Ectodermal cell (in vitro differentiated cells): ENCODE measurements at regions not wholly inside any gene's neighbourhood (a gene's known extent, or its start where the extent isn't known, plus 50 kb on each side); places are given as distances from the start of the nearest gene placed in this dataset.

ENCODE experiments used
- H3K27ac ChIP-seq: 2 replicates; pipeline ENCODE4 v1.7.0; 2013; ENCODE audit warnings: mild to moderate bottlenecking, low read depth, low read length; ENCODE audit not compliant: insufficient read depth, poor library complexity, severe bottlenecking
- H3K27me3 ChIP-seq: 2 replicates; pipeline ENCODE4 v1.7.0; 2013; ENCODE audit warnings: mild to moderate bottlenecking, low read length; ENCODE audit not compliant: insufficient read depth, control insufficient read depth, poor library complexity, severe bottlenecking
- H3K36me3 ChIP-seq: one replicate; pipeline ENCODE4 v1.7.0; 2013; ENCODE audit warnings: low read length; ENCODE audit not compliant: control insufficient read depth, insufficient read depth
- H3K4me1 ChIP-seq: one replicate; pipeline ENCODE4 v1.7.0; 2013; ENCODE audit warnings: low read length; ENCODE audit not compliant: control insufficient read depth, insufficient read depth
- H3K4me3 ChIP-seq: 2 replicates; pipeline ENCODE4 v1.7.0; 2013; ENCODE audit warnings: low read depth, low read length, control low read depth; ENCODE audit not compliant: insufficient read depth
- H3K9me3 ChIP-seq: 2 replicates; pipeline ENCODE4 v1.7.0; 2013; ENCODE audit warnings: mild to moderate bottlenecking, low read length, moderate library complexity; ENCODE audit not compliant: control insufficient read depth
- whole genome bisulfite sequencing, 2 experiments: methylation state at CpG; one replicate each; pipeline ENCODE4 v1.1.7; 2013; ENCODE audit warnings: missing lambda C conversion rate in 2 of 2; 5-methylcytosine and 5-hydroxymethylcytosine counted together

DNA sequence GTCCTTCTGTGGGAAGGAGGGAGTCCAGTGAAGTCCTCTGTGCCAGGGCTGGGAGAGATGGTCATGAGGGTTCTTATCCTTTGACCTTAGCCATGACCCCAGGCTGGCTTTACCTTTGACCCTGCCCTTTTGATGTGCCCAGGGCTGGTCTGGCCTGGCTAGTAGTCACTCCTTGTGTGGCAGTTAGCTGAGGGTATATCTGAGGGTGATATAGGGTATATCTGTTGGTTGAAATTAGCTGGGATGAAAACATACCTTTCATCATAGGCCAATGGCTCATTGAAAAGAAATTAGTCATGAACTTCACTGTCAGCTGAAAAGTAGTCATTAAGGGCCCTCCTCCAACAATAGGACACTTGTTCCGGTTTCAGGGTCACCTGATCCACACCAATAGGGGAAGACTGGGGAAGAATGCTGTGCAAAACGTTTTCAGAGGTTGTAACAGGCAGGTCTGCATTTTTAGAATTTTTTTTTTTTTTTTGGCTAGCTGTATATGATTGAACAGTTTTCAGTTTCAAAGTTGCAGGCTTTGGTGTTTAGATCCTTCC lies 74.6 kb upstream of the STOX2 start:
- Histone ChIP-seq H3K27me3 (no peaks in the 10 kb centered on the region), H3K27ac (no peak overlapping the region), H3K36me3 (no peaks in the 10 kb centered on the region), H3K4me3 (no peak overlapping the region), H3K4me1 (no peaks in the 10 kb centered on the region), H3K9me3 (no peaks in the 10 kb centered on the region)
- WGBS, 2 experiments = 82 to 83% methylated on average over 2 of the region's 2 CpGs

DNA sequence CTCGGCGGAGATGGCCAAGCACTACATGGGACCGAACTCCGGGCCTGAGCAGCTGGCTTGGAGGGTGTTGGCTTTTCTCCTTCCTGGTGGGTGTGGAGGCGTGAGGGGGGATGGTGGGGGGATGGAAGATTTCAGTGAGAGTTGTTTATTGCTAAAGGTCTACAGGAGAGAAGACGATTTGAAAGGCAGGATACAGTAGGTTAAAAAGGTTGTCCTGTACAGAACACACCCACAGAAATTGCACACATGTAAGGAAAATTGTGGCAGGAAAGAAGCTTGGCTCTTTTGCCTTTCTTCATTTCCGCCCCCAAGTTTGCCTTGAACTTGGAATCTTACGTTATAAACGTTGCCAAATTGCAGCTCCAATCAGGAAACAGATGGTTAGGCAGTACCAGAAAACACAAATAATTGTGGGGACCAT lies 74.1 kb upstream of the STOX2 start:
- H3K36me3 ChIP-seq = no peaks in the 10 kb centered on the region
- no peaks in the 10 kb centered on the region for H3K27me3 ChIP-seq
- no peak overlapping the region for H3K4me3 ChIP-seq
- no peaks in the 10 kb centered on the region for H3K9me3 ChIP-seq
- H3K27ac ChIP-seq = no peak overlapping the region
- WGBS, 2 experiments = 85 to 87% methylated on average over 8 to 9 of the region's 9 CpGs
- no peaks in the 10 kb centered on the region for H3K4me1 ChIP-seq

DNA sequence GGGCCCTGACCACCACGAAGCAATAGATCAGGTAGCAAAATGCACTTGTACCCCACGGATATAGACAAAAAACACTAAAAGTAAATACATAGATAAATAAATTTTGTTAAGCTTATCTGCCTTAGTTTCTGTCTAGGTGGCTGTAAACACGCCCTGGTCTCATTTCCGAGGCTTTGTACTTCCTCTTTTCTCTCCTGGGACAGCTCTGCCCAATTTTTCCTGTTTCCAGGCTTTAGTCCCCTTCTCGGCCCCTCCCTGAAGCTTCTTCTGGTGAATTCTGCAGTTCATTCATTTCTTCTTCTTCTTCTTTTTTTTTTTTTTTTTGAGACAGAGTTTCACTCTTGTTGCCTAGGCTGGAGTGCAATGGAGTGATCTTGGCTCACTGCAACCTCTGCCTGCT lies 73.4 kb upstream of the STOX2 start:
- no peaks in the 10 kb centered on the region for H3K4me1 ChIP-seq
- no peaks in the 10 kb centered on the region for H3K36me3 ChIP-seq
- H3K27me3 ChIP-seq = no peaks in the 10 kb centered on the region
- whole genome bisulfite sequencing, 2 experiments = 95 to 96% methylated on average over 4 to 5 of the region's 5 CpGs
- no peak overlapping the region for H3K27ac ChIP-seq
- no peaks in the 10 kb centered on the region for H3K9me3 ChIP-seq
- no peak overlapping the region for H3K4me3 ChIP-seq

DNA sequence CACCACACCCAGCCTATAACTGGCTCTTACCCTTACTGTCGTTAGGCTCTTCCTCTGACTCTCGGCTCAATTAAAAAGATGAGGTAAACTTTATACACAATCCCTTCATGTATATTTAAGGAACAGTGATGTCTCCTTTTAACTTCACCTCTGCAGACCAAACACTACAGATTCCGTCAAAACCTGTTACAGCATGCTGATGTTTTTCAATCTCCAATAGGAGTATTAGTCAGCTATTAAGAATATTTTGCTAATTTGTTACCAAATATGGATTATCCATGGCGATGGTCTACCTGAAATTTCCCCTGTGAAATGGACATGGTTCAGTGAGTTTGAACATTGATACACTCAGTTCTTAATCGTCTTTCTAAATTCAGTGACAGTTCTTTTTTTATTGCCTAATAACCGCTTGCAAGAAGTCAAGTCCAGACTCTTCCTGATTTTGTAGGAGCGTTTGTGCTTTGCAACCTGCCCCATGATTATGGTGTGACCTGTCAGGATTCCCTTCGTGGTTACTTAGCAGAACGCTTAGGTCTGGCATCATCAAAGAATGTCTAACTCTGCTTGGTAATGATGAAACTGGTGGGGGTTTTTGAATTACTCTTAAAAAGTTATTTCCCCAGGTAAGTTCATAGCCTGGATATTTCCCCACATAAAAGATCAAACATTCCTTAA lies 72.2 kb upstream of the STOX2 start:
- no peaks in the 10 kb centered on the region for H3K27me3 ChIP-seq
- no peaks in the 10 kb centered on the region for H3K9me3 ChIP-seq
- H3K36me3 ChIP-seq = no peaks in the 10 kb centered on the region
- no peaks in the 10 kb centered on the region for H3K4me1 ChIP-seq
- H3K27ac ChIP-seq = no peak overlapping the region
- 93 to 96% methylated on average over 9 of the region's 9 CpGs for WGBS, 2 experiments
- H3K4me3 ChIP-seq = no peak overlapping the region

DNA sequence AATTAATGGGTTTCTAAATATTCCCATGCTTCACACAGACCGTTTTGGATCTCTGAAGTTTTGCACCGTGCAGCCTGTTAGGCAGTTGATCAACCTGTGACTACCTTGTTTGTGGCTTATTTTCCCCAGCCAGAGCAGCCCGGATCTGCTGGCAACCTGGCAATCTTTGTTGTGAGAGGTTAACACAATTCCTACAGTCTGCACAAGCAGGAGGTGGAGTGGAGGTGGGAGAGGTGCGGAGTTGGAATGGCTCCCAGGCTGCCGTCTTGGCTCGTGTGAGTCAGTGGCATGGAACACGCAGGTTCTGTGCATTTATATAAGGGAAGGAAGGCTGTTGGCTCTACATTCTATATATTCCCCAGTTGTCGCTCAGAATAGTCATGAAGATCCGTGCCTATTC lies 70.9 kb upstream of the STOX2 start:
- no peak overlapping the region for H3K27ac ChIP-seq
- H3K36me3 ChIP-seq = no peaks in the 10 kb centered on the region
- no peaks in the 10 kb centered on the region for H3K27me3 ChIP-seq
- no peaks in the 10 kb centered on the region for H3K4me1 ChIP-seq
- no peaks in the 10 kb centered on the region for H3K9me3 ChIP-seq
- no peak overlapping the region for H3K4me3 ChIP-seq
- 92 to 94% methylated on average over 8 to 9 of the region's 9 CpGs for WGBS, 2 experiments

DNA sequence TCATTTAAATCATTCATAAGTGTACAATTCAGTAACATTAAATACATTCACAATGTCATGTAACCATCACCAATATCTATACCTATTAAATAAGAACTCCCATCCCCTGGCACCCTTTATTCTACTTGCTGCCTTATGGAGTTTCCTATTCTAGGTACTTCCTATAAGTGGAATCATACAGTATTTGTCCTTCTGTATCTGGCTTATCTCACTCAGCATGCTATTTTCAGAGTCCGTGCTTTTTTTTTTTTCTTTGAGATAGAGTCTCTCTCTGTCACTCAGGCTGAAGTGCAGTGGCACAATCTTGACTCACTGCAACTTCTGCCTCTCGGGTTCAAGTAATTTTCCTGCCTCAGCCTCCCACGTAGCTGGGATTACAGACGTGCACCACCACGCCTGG lies 67.9 kb upstream of the STOX2 start:
- no peaks in the 10 kb centered on the region for H3K36me3 ChIP-seq
- no peaks in the 10 kb centered on the region for H3K9me3 ChIP-seq
- no peak overlapping the region for H3K4me3 ChIP-seq
- 87 to 97% methylated on average over 5 of the region's 5 CpGs for WGBS, 2 experiments
- no peak overlapping the region for H3K27ac ChIP-seq
- no peaks in the 10 kb centered on the region for H3K27me3 ChIP-seq
- no peaks in the 10 kb centered on the region for H3K4me1 ChIP-seq

DNA sequence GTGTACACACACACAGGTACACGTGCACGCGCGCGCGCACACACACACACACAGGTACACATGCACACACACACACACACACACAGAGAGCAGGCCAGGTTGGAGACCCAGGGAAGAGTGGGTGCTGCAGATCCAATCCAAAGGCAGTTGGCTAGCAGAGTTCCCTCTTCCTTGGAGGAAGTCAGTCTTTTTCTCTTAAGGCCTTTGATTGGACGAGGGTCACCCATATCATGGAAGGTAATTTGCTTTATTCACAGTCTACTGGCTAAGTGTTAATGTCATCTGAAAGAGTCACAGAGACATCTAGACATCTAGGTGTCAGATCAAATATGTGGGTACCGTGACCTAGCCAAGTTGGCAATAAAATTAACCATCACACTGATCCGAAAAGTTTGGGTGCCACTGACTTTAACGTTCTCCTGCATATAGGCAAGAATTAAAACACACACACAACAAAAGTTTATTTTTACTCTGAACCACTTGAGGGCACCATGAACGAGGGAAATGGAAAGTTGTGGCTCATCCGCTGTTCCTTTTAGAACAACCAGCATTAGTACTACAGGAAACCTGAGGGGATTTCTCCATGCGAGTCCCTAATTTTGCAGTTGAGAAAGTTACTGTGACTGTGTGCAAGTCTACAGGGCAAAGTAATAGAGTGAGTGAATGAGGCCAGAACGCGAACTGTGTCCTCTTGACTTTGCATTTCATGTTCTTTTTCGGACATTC lies 66.0 kb upstream of the STOX2 start:
- Histone ChIP-seq H3K36me3 (no peaks in the 10 kb centered on the region), H3K27ac (no peak overlapping the region), H3K27me3 (no peaks in the 10 kb centered on the region), H3K4me1 (no peaks in the 10 kb centered on the region), H3K9me3 (no peaks in the 10 kb centered on the region), H3K4me3 (no peak overlapping the region)
- 76 to 79% methylated on average over 16 of the region's 16 CpGs for WGBS, 2 experiments

DNA sequence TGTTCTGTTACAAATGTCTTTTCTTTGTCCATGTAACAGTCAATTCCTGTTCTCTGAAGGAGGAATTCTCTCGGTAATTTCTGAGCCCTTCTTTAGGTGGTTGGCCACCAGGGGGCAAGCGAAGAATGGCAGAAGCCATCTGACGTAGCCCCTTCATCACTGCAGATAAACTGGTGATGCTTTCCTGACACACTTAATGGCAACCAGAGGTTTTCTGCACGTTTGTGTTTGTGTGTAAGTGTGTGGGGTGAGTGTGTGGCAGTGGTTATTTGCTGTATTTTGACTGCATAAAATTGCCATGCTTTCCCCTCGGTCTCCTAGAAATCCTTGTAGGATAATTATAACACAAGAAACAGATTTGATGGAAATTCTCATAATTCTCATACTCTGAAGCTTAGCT lies 64.8 kb upstream of the STOX2 start:
- Histone ChIP-seq H3K9me3 (no peaks in the 10 kb centered on the region), H3K27ac (no peak overlapping the region), H3K36me3 (no peaks in the 10 kb centered on the region), H3K27me3 (no peaks in the 10 kb centered on the region), H3K4me1 (no peaks in the 10 kb centered on the region), H3K4me3 (no peak overlapping the region)
- WGBS, 2 experiments = 1 to 13% methylated on average over 4 to 5 of the region's 5 CpGs

DNA sequence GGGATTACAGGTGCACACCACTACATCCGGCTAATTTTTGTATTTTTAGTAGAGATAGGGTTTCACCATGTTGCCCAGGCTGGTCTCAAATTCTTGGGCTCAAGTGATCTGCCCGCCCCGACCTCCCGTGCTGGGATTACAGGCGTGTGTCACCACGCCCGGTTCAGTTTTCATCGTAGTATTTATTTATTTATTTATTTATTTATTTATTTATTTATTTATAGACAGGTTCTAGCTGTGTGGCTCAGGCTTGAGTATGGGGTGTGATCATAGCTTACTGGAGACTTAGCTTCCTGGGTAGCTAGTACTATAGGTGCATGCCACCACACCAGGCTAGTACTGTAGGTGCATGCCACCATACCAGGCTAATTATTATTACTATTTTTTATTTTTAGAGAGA lies 64.1 kb upstream of the STOX2 start:
- no peaks in the 10 kb centered on the region for H3K4me1 ChIP-seq
- WGBS, 2 experiments = 97 to 98% methylated on average over 4 to 7 of the region's 8 CpGs
- no peaks in the 10 kb centered on the region for H3K36me3 ChIP-seq
- H3K9me3 ChIP-seq = no peaks in the 10 kb centered on the region
- no peak overlapping the region for H3K4me3 ChIP-seq
- H3K27ac ChIP-seq = no peak overlapping the region
- H3K27me3 ChIP-seq = no peaks in the 10 kb centered on the region

DNA sequence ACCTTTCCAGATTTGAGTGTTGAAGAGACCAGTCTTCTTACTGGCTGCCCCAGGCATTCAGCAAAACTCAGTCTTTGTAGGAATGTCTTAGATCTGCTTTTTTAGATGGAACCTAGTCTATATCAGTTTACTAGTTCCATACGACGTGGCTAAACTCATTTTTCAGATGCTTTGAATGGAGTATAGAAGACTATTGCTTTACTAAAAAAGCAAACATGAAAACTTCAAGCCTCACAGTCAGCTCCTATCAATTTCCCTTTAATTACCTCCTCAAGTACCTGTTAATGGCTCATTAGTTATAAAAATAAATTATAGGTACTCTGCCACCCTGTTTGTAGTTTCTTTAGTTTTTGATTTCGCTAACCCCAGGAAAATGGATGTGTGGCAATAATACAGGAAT lies 63.0 kb upstream of the STOX2 start:
- Histone ChIP-seq H3K27ac (no peak overlapping the region), H3K4me1 (no peaks in the 10 kb centered on the region)

More for the DNA sequence above, 63.0 kb upstream of the STOX2 start:
- Histone ChIP-seq H3K27me3 (no peaks in the 10 kb centered on the region), H3K36me3 (no peaks in the 10 kb centered on the region), H3K9me3 (no peaks in the 10 kb centered on the region), H3K4me3 (no peak overlapping the region)
- 92 to 95% methylated on average over 2 to 3 of the region's 3 CpGs for WGBS, 2 experiments
